ENCODE measurements at regions not wholly inside any gene's neighbourhood (a gene's known extent, or its start where the extent isn't known, plus 50 kb on each side); places are given as distances from the start of the nearest gene placed in this dataset.

- DNase-seq (ENCODE audit: low spot score), result no peak
These were observed 104.9 kb upstream of the ST8SIA2 start for GRCh38 chr15:92288755-92289154.

GRCh38 chr15:92289733-92290132, 103.9 kb upstream of the ST8SIA2 start:
- H3K4me3 ChIP-seq, result no peak overlapping the region
- no peak for TF ChIP-seq CTCF (IDR thresholded peaks at IDR 0.05)
- no peak for DNase-seq (ENCODE audit: low spot score)

More at GRCh38 chr15:92288755-92289154, 104.9 kb upstream of the ST8SIA2 start:
- no peak overlapping the region for H3K4me3 ChIP-seq
- no peaks in the 10 kb centered on the region for H3K9me3 ChIP-seq
- TF ChIP-seq CTCF (IDR thresholded peaks at IDR 0.05), result no peak
- H3K27me3 ChIP-seq, result no peaks in the 10 kb centered on the region
- H3K4me1 ChIP-seq, result no peaks in the 10 kb centered on the region
- no peaks in the 10 kb centered on the region for H3K36me3 ChIP-seq
- no peak overlapping the region for H3K27ac ChIP-seq

GRCh38 chr15:92290359-92290992, 103.2 kb upstream of the ST8SIA2 start:
- no peak overlapping the region for H3K4me3 ChIP-seq
- DNase-seq (ENCODE audit: low spot score), result no peak
- H3K27ac ChIP-seq, result no peak overlapping the region
- H3K27me3 ChIP-seq, result no peaks in the 10 kb centered on the region
- no peak for TF ChIP-seq CTCF (IDR thresholded peaks at IDR 0.05)
- H3K4me1 ChIP-seq, result no peaks in the 10 kb centered on the region
- H3K36me3 ChIP-seq, result no peaks in the 10 kb centered on the region
- H3K9me3 ChIP-seq, result no peaks in the 10 kb centered on the region

More at GRCh38 chr15:92289733-92290132, 103.9 kb upstream of the ST8SIA2 start:
- Histone ChIP-seq H3K4me1 (no peaks in the 10 kb centered on the region), H3K27ac (no peak overlapping the region), H3K27me3 (no peaks in the 10 kb centered on the region), H3K9me3 (no peaks in the 10 kb centered on the region), H3K36me3 (no peaks in the 10 kb centered on the region)

- Histone ChIP-seq H3K27me3 (no peaks in the 10 kb centered on the region), H3K4me1 (no peaks in the 10 kb centered on the region), H3K36me3 (no peaks in the 10 kb centered on the region), H3K27ac (no peak overlapping the region), H3K9me3 (no peaks in the 10 kb centered on the region), H3K4me3 (no peak overlapping the region)
- DNase-seq (ENCODE audit: low spot score), result no peak
- no peak for TF ChIP-seq CTCF (IDR thresholded peaks at IDR 0.05)
These were observed 101.8 kb upstream of the ST8SIA2 start for GRCh38 chr15:92291900-92292299.

- H3K4me1 ChIP-seq, result no peaks in the 10 kb centered on the region
- DNase-seq (ENCODE audit: low spot score), result no peak
- H3K4me3 ChIP-seq, result no peak overlapping the region
- H3K27me3 ChIP-seq, result no peaks in the 10 kb centered on the region
- TF ChIP-seq CTCF (IDR thresholded peaks at IDR 0.05), result no peak
- no peak overlapping the region for H3K27ac ChIP-seq
- no peaks in the 10 kb centered on the region for H3K36me3 ChIP-seq
- no peaks in the 10 kb centered on the region for H3K9me3 ChIP-seq
These were observed 98.9 kb upstream of the ST8SIA2 start for GRCh38 chr15:92294759-92295158.
